ENCODE measurements at regions not wholly inside any gene's neighbourhood (a gene's known extent, or its start where the extent isn't known, plus 50 kb on each side); places are given as distances from the start of the nearest gene placed in this dataset.

- DNase-seq (ENCODE audit: low read depth, low spot score) (no peak), FAIRE-seq (no peak)
- Histone ChIP-seq H3K27me3 (ENCODE audit: control insufficient read depth, extremely low read depth, insufficient read depth, low read length) (no peaks in the 10 kb centered on the region), H3K9me1 (ENCODE audit: control insufficient read depth, extremely low read depth, insufficient read depth, low read length) (no peaks in the 10 kb centered on the region), H3K9ac (ENCODE audit: control insufficient read depth, extremely low read depth, insufficient read depth, low read length) (no peak overlapping the region), H3K4me3 (ENCODE audit: control insufficient read depth in 2 of 3, extremely low read depth in 1 of 3, insufficient read depth in 2 of 3, low read depth in 1 of 3, low read length in 3 of 3) (no peak overlapping the region), H3K4me2 (ENCODE audit: control insufficient read depth, extremely low read depth, insufficient read depth, low read depth, low read length) (no peak overlapping the region), H2AFZ (ENCODE audit: control insufficient read depth, low read length) (no peak overlapping the region), H4K20me1 (ENCODE audit: control insufficient read depth, extremely low read depth, insufficient read depth, low read length) (no peaks in the 10 kb centered on the region), H3K36me3 (ENCODE audit: control insufficient read depth in 2 of 2, extremely low read depth in 1 of 2, insufficient read depth in 2 of 2, low read length in 2 of 2) (no peaks in the 10 kb centered on the region), H3K79me2 (ENCODE audit: control insufficient read depth, insufficient read depth, low read length) (no peaks in the 10 kb centered on the region), H3K9me3 (ENCODE audit: control insufficient read depth, low read depth, low read length) (no peaks in the 10 kb centered on the region), H3K27ac (ENCODE audit: control insufficient read depth, insufficient read depth, low read length) (no peak overlapping the region), H3K4me1 (ENCODE audit: control insufficient read depth, extremely low read depth, insufficient read depth, low read length) (no peaks in the 10 kb centered on the region)
- TF ChIP-seq EZH2 (IDR thresholded peaks at IDR 0.05; ENCODE audit: low read length), result no peak
- TF ChIP-seq, protein P1, sequence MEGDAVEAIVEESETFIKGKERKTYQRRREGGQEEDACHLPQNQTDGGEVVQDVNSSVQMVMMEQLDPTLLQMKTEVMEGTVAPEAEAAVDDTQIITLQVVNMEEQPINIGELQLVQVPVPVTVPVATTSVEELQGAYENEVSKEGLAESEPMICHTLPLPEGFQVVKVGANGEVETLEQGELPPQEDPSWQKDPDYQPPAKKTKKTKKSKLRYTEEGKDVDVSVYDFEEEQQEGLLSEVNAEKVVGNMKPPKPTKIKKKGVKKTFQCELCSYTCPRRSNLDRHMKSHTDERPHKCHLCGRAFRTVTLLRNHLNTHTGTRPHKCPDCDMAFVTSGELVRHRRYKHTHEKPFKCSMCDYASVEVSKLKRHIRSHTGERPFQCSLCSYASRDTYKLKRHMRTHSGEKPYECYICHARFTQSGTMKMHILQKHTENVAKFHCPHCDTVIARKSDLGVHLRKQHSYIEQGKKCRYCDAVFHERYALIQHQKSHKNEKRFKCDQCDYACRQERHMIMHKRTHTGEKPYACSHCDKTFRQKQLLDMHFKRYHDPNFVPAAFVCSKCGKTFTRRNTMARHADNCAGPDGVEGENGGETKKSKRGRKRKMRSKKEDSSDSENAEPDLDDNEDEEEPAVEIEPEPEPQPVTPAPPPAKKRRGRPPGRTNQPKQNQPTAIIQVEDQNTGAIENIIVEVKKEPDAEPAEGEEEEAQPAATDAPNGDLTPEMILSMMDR (optimal IDR thresholded peaks at IDR 0.05 in 1 of 3, IDR thresholded peaks at IDR 0.05 in 1 of 3, conservative IDR thresholded peaks at IDR 0.05 in 1 of 3; ENCODE audit: extremely low read depth in 1 of 3, insufficient read depth in 2 of 3, low read length in 3 of 3), result no peak
- dilution Hi-C loops (cut with MboI; ENCODE audit: extremely low pct_ligation_motif_present, low sequenced_read_pairs), result no loop called here
Observed at GRCh38 chr6:94394822-94395221, 975.5 kb upstream of the EPHA7 start.

DNA sequence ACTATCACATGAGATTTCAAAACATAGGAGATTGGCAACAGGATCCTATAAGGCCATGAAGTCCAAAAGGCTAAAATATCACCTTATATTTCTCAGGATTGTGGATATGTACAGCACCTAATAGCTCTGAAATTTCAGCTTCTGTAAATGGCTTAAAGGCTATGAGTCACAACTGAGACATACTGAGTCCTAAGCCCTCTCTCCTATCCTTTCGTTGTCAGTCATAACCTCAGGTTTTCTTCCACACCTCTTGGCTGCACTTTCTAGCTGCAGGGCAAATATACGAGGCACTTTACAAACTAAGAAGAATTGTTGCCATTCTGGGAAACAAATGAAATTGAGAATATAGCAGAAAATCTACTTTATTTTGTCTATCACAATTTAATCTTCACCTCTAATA is 969.9 kb upstream of the EPHA7 start:
- FAIRE-seq (no peak), DNase-seq (ENCODE audit: low read depth, low spot score) (no peak)
- Histone ChIP-seq H2AFZ (ENCODE audit: control insufficient read depth, low read length) (no peak overlapping the region), H3K27ac (ENCODE audit: control insufficient read depth, insufficient read depth, low read length) (no peak overlapping the region), H3K9ac (ENCODE audit: control insufficient read depth, extremely low read depth, insufficient read depth, low read length) (no peak overlapping the region), H3K4me3 (ENCODE audit: control insufficient read depth in 2 of 3, extremely low read depth in 1 of 3, insufficient read depth in 2 of 3, low read depth in 1 of 3, low read length in 3 of 3) (no peak overlapping the region), H3K4me1 (ENCODE audit: control insufficient read depth, extremely low read depth, insufficient read depth, low read length) (no peaks in the 10 kb centered on the region), H3K9me3 (ENCODE audit: control insufficient read depth, low read depth, low read length) (no peaks in the 10 kb centered on the region), H3K79me2 (ENCODE audit: control insufficient read depth, insufficient read depth, low read length) (no peaks in the 10 kb centered on the region), H4K20me1 (ENCODE audit: control insufficient read depth, extremely low read depth, insufficient read depth, low read length) (no peaks in the 10 kb centered on the region), H3K36me3 (ENCODE audit: control insufficient read depth in 2 of 2, extremely low read depth in 1 of 2, insufficient read depth in 2 of 2, low read length in 2 of 2) (no peaks in the 10 kb centered on the region), H3K4me2 (ENCODE audit: control insufficient read depth, extremely low read depth, insufficient read depth, low read depth, low read length) (no peak overlapping the region), H3K9me1 (ENCODE audit: control insufficient read depth, extremely low read depth, insufficient read depth, low read length) (no peaks in the 10 kb centered on the region), H3K27me3 (ENCODE audit: control insufficient read depth, extremely low read depth, insufficient read depth, low read length) (no peaks in the 10 kb centered on the region)
- dilution Hi-C loops (cut with MboI; ENCODE audit: extremely low pct_ligation_motif_present, low sequenced_read_pairs), result no loop called here
- TF ChIP-seq EZH2 (IDR thresholded peaks at IDR 0.05; ENCODE audit: low read length), result no peak
- TF ChIP-seq, protein P1 (optimal IDR thresholded peaks at IDR 0.05 in 1 of 3, IDR thresholded peaks at IDR 0.05 in 1 of 3, conservative IDR thresholded peaks at IDR 0.05 in 1 of 3; ENCODE audit: extremely low read depth in 1 of 3, insufficient read depth in 2 of 3, low read length in 3 of 3), result no peak
